ENCODE measurements at regions not wholly inside any gene's neighbourhood (a gene's known extent, or its start where the extent isn't known, plus 50 kb on each side); places are given as distances from the start of the nearest gene placed in this dataset.

DNA sequence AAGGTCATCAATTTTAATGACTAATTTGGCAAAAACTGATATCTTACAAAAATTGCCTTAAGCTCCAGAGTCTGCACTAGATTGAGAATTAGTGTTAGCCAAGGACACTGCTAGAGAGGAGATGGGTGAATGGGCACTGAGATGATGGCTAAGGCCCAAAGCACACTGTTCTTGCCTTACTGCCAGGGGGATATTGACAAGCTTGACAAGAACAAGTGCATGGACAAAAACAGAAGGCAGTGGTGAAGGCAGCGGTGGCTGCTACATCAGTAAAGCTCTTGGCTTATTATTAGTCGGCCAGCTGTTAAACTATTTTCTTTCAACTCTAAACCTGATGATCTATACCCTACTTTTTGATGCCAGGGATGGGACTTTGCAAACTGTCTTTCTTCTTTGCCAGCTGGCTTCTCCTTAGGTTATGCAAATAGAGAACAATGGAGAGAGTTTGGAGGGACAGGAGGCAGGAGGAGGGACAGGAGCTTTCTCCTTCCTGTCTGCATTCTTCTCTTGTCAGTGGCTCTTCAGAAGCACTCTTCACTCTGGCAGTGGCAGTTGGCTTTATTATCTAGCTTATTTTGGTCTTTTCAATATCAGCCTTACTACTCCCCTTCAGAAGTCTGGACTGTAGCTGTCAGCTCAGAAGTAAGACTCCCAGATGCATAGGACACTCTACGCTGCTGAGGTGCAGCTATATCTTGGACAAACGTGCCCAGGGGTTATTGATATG, 853.5 kb upstream of the TMPRSS15 start:
- DNase-seq: no peak

DNA sequence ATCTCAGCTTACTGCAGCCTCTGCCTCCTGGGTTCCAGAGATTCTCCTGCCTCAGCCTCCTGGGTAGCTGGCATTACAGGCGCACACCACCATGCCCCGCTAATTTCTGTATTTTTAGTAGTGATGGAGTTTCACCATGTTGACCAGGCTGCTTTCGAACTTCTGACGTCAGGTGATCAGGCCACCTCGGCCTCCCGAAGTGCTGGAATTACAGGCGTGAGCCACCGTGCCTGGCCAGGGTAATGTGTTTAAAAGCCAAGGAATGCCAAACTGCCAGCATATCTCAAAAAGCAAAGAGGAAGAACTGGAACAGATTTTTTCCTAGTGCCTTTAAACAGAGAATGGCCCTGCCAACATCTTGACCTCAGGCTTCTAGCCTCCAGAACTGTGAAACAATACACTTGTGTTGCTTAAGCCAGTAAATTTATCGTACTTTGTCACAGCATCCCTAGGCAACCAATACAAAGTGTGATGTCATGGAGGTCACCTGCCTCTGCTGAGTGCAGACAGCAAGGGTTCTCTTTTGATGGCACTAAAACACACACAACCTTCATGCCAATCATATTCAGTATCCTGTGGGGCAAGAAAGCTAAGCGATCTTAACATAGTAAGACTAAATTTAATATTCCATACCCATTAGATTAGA, 858.3 kb upstream of the TMPRSS15 start:
- no peak for DNase-seq

DNA sequence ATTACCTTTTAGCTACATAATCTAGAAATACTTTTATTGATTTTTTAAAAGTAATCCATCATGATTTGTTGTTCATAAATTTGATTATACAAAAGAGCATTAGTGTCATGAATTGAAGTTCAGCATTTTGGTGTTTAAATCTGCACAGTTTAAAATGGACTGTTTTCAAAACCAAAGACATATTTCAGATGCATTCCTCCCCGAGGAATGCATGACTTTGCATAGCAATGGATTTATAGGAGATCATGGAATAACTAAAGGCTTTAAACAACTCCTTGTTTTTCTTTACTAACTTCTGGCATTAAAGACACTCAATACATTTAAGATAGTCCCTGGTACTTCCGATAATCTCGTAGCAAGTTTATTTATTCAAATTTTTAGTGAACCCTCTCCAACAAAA, 863.1 kb upstream of the TMPRSS15 start:
- no peak for DNase-seq

DNA sequence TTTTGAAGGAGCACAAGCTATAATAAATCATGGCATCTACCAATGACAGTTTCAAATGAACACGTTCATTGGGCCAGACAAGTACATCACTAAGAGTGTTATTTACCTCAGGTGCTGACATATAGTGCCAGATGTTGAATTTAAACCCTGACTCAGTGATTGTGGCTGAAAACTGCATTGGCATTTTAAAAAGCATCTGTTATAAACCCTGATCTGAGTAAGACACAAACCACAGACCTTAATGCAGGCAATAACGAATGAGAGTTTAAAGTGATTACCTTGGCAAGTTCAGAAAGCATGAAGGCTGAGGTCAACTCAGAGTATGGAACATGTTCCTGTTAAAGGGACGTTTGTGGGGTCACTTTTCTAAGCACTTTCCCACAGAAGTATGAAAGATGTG, 865.1 kb upstream of the TMPRSS15 start:
- no peak for DNase-seq

DNA sequence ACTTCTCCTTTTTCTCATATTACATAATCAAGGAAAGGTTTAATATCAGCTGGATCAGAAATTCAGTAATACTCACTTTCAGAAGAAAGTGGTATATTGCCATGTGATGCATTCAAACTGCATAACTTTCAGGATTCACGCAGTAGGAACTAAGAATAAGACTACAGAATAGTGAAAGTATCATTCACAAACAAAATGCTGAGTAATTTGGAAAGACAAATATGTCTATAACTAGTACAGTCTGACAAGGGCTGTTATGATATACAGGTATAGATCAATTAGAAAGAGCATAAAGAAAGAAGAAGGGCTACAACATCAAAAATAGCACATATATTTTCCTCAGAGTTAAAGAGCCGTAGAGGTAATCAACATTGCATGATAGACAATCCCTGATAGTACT, 871.5 kb upstream of the TMPRSS15 start:
- no peak for DNase-seq

DNA sequence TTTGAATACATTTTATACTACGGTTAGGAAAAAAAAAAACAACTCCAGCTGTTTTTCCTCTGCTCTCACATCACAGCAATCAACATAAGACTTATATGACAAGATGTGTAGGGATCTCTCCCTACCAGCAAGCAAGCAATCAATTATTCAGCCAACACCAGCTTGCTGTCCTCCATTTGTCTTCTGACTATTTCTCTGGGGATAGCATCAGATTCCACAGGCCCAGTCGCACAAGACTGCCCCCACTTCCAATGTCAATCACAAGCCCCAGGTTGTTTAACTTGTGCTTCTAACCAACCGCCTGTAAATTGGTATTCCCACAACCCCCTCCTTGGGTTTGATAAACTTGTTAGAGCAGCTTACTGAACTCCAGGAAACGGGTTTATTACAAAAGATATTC, 873.1 kb upstream of the TMPRSS15 start:
- no peak for DNase-seq

DNA sequence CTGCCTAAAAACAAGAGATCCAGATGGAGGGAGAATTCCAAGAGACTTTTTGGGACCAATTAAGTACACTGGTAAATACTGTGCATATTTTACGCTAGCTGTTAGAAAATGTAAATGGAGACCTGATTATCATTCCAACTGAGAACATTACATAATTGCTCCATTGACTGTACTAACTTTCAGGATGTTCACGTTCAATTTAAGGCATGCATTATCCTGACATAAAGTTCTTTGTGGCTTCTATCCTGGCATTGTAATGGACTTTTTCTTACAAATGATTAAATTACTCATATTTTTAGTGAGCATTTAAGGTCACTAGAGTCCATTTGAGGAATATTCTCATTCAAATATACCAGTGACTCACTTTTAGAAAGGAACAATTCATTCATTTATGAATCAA, 883.3 kb upstream of the TMPRSS15 start:
- no peak for DNase-seq

DNA sequence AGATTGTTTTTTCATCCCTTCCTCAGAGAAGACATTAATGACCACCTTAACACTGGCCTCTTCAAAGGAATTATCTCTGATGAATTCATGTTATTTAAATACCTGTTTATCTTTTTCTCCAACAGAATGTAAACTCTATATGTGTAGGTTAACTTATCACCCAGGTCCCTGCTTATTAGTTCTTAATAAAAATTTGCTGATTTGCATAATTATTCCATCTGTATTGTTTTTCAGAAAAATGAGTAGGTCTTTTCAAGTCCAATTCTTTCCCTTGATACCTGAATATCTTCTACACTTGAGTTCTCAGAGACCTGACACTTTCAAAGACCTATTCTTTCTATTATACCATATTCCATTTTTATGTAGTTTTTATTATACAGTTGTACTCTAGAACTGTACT, 886.7 kb upstream of the TMPRSS15 start:
- no peak for DNase-seq

DNA sequence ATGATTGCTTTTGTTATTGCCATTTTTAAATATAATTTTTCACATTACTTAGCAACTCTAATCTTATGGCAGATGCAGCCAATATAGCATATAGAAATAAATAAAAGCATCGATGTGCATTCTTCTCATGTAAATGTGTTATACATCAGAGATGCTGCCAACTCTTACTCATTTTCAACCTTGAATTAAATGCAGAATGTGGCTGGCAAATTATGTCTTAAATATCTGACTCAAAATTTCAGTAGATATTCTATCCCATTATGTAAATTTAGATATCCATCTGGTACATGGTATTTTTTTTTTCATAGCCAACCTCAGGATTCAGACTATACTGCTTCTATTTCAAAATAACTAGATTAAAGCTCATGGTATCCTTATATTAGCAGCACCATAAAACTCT, 916.7 kb upstream of the TMPRSS15 start:
- DNase-seq: no peak

DNA sequence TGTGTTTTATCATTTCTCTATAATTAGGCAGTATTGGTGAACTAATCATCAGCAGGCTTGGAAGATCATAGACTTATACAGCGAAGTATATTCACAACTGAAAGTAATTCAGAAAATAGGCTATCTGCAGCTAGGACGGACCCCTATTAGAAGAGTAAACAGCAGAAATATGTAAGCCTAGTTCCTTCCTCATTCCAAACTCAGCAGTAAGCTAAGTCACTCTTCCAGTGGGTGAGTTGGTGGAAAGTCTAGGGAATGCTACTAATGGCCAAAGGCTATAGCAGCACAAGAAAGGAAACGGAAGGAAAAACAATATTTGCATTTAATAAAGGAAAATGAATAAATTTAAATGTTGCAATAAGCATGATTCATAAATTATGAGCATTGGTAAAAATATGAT, 918.1 kb upstream of the TMPRSS15 start:
- no peak for DNase-seq

DNA sequence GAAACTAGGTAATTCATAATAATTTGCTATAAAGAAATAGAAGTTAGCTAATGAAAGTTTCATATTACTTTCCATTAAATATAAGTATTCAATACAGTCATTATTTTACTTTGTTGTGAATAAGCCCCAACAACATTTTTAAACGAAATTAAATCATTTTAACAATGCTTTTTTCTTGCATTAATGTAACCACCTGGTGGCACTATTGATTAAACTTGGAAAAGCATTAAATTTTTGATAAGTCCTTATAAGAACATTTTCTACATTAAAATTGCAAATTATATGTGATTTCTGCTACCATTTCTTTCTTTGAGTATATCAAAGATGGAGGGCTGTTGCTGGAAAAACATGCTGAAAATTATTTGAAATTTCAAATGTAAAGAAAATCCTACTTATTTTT, 918.8 kb upstream of the TMPRSS15 start:
- DNase-seq: no peak

DNA sequence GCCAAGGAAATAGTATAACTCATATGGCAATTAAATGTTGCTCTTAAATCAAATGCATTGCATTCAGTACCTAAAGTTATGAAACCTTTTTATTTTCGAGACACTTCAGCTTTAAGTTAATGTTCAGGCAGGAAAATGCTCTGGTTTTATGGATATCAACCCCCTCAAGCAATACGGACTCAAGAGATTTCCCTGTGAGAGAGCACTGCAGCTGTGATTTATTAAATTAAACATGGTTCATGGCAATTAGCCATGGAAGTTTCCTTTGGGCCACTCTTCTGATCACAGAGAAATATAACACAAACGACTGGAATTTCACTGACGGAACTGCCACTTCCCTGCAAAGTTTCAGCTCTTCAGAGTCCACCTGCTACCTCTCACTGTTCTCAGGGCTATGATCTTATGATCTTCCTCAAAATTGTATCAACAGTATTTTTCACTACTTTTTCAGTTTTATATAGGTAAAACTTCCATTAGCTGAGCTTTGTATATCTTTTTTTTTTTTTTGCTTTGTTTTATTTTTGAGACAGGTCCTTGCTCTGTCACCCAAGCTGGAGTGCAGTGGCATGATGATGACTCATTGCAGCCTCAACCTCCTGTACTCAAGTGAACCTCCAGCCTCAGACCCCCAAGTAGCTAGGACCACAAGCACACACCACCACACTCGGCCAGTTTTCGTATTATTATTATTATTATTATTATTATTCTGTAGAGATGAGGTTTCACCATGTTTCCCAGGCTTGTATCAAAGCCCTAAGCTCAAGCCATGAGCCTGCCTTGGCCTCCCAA, 923.1 kb upstream of the TMPRSS15 start:
- DNase-seq: no peak

DNA sequence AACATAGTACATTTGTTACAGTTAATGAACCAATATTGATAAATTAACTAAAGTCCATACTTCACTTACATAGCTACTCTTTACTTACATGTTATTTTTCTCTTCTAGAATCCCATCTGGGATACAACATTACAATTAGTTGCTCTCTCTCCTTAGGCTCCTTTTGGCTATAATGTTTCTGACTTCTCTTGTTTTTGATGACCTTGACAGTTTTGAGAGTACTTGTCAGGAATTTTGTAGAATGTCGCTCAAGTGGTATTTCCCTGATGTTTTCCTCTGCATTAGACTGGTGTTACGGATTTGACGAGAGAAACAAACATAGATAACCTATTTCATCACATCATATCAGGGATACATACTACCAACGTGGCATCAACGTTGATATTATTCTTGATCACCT, 925.4 kb upstream of the TMPRSS15 start:
- DNase-seq: no peak

DNA sequence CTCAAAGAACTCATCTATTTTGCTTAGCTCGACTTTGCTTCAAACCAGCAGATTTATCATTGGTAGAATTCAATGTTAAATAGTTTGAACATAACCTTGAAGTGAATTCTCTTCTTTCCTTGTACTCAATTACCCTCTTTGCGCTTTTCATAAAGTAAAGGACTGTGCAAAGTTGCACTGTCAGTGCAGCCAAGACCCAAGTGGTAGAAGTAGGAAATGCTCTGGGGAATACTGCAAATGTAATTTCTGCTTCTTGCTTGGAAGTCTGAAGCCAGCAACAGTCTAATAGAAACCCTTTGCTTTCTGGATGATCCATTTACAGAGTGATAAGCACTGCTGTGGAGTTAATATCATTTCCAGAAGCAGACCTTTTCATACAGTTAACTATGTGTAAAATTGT, 936.7 kb upstream of the TMPRSS15 start:
- no peak for DNase-seq

DNA sequence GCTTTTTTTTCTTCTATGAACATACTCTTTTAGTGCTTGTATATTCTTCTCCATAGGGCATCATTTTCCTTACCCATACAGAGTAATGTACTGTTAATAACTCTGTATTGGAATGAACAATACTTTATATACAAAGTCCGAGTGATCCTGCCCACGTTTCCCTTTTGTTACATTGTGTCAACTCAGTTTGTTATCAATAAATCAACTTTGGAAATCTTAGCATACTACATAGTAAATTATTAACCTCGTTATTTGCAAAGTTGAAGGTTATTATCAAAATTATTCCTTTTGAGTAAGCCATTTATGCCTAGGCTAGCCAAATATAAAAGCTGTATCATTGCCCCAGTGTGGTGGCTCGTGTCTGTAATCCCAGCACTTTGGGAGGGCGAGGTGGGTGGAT, 937.4 kb upstream of the TMPRSS15 start:
- no peak for DNase-seq

DNA sequence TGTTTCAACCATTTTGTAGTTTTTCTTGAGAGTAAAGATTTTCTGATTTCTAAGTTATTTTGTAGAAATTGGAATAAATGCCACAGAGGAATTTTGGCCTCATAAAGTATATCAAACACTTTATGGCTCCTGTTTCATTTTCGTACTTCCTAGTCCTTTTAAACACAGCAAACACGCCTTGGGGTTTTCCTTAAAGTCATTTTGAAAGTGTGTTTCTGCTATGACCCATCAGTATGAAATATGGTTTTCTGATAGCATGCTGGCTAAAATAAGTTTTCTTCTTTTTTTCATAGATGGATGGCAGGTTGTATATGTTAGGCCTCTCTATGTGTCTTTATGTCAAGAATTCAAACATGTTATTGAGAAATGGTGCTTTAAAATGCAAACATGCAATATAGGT, 940.1 kb upstream of the TMPRSS15 start:
- DNase-seq: no peak

DNA sequence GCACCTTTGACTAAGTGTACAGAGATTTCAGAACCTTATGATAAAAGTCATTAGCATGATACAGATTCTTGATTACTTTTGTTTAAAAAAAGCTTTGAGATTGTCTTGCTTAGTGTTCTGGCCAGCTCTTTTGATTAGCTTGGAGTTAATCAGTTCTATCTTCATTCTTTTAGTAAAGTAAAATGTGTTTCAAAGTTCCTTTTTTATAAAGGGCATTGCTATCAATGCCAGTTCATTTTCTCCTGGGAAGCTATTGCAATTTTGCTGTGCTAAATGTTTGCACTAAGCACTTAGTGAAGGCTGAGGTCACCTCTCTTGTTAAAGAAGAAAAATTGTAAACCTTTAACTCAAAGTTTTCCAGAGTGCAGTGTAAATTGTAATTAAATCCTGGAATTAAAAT, 946.7 kb upstream of the TMPRSS15 start:
- DNase-seq: no peak

DNA sequence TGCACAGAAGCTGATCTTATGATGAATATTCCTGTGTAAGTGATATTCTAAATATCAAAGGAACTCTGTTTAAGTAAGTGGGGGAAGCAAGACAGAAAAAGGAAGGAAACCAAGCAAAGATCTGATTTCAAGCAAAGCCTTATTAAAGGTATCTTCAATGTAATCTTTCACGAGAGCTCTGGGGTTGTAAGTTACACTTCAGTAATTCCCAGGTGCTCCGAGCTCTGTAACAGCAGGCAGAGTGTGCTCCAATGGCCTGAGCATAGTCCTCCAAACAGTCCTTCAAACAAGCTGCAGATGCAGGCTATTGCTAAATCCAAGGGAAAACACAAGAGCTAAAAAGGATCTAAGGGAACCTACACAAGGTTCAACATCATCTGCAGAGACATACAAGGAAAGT, 949.7 kb upstream of the TMPRSS15 start:
- no peak for DNase-seq

DNA sequence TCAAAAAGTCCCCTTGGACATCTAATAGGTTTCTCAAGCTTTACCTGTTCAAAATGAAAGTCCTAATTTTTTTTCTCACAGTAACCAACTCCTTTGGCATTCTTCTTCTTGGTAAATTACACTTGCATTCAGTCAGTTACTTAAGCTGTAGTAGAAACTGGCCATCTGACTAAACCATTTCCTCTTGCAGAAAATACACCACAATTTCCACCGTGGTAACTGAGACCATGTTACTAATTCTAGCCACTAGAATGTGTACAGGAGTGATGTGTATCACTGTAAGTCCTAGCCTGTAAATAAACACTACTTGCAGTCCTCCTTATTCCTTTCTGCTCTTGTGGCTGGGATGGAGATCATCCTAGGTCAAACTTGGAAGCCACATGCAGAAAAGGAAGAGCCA, 965.4 kb upstream of the TMPRSS15 start:
- no peak for DNase-seq

DNA sequence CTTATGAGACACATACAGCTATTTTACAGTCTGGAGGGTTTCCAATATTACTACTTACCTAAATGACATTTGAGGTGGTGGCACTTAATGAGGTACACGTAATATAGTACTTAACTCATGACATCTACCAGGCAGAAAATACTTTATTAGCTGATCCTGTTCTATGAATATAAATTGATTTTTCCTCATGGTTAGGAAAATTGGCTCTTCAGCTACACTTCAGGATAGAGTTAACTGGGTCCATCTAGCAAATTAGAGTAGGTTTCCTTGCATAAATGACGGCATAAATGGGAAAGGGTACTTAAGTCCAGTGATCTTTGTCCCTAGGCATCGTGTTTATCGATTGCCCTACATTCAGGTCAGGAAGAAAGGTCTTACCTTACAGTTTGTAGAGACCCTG, 988.8 kb upstream of the TMPRSS15 start:
- no peak for DNase-seq

DNA sequence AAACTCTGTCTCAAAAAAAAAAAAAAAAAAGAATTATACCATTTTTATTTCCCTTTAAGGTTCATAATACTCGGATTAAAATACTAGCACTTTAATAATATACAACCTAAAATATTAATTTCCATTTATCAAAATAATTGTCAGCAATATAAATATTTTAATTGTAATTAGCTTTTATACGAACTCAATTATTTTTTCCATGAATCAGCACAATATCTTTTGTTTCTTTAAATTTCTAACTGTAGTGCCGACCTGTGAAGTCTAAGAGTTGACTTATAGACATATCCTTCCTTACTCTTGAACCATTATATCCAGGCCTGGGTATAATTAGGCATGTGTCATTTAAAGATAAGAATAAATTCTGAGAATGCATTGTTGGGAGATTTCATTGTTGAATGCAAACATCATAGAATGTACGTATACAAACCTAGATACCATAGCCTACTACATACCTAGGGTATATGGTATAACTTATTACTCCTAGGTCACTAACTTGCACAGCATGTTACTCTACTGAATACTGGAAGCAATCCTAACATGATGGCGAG, 996.7 kb upstream of the TMPRSS15 start:
- no peak for DNase-seq

DNA sequence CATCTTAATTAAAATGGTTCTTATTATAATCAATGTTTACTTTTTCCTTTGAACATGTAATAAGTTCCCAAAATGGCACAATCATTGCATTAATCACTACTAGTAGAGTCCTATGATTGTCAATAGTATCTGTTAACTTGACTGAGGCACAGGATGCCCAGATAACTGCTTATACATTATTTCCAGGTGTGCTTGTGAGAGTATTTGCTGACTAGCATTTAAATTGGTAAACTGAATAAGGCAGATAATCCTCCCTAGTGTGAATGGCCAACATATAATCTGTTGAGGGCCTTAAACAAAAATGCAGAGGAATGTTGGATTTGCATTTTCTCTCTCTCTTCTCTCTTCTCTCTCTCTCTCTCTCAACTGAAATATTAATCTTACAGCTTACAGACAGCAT, 999.3 kb upstream of the TMPRSS15 start:
- no peak for DNase-seq

DNA sequence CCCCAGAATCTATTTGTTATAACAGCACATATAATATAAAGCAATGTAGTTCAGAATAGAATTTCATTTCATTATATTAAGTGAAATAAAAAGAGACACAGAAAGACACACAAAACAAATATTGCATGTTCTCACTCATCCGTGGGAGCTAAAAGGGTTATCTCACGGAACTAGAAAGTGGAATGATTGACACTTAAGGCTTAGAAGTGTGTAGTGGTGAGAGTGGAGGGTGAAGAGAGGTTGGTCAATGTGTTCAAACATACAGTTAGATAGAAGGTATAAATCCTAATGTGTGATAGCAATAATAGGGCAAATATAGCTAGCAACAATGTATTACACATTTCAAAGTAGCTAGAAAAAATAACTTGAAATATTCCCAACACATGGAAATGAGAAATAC, 1001.7 kb upstream of the TMPRSS15 start:
- no peak for DNase-seq

DNA sequence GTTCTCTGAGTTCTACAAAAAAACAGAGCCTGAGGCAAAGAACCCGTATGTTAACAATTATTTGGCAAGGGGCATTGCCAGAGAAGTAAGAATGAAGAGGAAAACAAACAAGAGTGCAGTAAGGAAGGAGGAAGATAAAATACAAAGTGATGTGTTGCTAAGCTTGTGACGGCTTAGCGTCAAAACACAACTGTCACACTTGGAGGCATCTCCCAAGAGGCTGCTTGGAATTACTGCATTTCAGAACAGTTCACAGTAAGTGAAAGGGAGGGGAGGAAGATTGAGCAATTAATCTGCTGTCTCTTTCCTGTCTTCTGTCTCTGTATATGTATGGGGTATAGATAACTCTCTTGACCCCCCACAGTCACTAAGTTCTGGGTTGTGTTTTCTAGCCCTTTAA, 1017.0 kb upstream of the TMPRSS15 start:
- no peak for DNase-seq
